ENCODE measurements at regions not wholly inside any gene's neighbourhood (a gene's known extent, or its start where the extent isn't known, plus 50 kb on each side); places are given as distances from the start of the nearest gene placed in this dataset.
"Not testable (repeated sequence)": the region's sequence is repeated elsewhere in the genome, so short reads cannot be mapped to it uniquely, and the experiment has no call there.

GRCh38 chr16:33771211-33771610 is 311.8 kb downstream of the TP53TG3F start:
- H3K27me3 ChIP-seq (ENCODE audit: control insufficient read depth, insufficient read depth); H3K4me1 ChIP-seq (ENCODE audit: control insufficient read depth, insufficient read depth, low read length); H3K27ac ChIP-seq (ENCODE audit: low read length); intact Hi-C loops (cut with DNase I); ATAC-seq; H3K4me3 ChIP-seq (ENCODE audit: low read length); H3K9me3 ChIP-seq (ENCODE audit: control insufficient read depth, low read length): not testable (repeated sequence)
- 62% methylated on average over 20 of the region's 22 CpGs for WGBS
- DNase-seq, result peak in 2 of 3 donors; percentile 9 to 23

- H3K27ac ChIP-seq (ENCODE audit: low read length); H3K27me3 ChIP-seq (ENCODE audit: control insufficient read depth, insufficient read depth); H3K9me3 ChIP-seq (ENCODE audit: control insufficient read depth, low read length); DNase-seq; ATAC-seq; H3K4me3 ChIP-seq (ENCODE audit: low read length); intact Hi-C loops (cut with DNase I); H3K4me1 ChIP-seq (ENCODE audit: control insufficient read depth, insufficient read depth, low read length): not testable (repeated sequence)
- WGBS, result 66% methylated on average over 2 of the region's 2 CpGs
Observed at GRCh38 chr16:33773966-33774365, 314.6 kb downstream of the TP53TG3F start.

GRCh38 chr16:33774724-33775123 is 315.3 kb downstream of the TP53TG3F start:
- H3K27me3 ChIP-seq (ENCODE audit: control insufficient read depth, insufficient read depth); H3K27ac ChIP-seq (ENCODE audit: low read length); H3K4me1 ChIP-seq (ENCODE audit: control insufficient read depth, insufficient read depth, low read length); H3K9me3 ChIP-seq (ENCODE audit: control insufficient read depth, low read length); intact Hi-C loops (cut with DNase I); H3K4me3 ChIP-seq (ENCODE audit: low read length); ATAC-seq; DNase-seq: not testable (repeated sequence)
- 53% methylated on average over 1 of the region's 1 CpG for WGBS

DNA sequence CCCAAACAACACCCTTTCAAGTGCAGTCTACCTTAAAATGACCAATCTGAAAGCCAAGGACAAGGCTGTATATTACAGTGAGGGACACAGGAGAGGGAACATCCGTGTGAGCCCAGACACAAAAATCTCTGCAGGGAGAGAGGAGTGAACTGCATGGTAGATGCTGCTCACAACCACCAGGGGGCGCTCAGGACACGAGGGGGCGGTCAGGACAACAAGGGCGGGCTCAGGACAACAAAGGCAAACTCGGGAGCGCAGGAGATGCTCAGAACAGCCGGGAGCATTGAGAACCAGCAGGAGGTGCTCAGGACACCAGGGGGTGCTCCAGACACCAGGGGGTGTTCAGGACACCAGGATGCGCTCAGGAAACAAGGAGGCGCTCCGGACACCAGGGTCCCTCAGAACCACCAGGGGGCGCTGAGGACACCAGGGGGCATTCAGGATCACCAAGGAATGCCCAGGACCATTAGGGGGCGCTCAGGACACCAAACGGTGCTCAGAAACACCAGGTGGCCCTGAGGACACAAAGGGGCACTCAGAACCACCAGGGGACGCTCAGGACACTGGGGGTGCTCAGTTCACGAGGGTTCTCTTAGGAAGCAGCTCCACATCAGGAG is 357.0 kb downstream of the TP53TG3F start:
- H3K4me3 ChIP-seq (ENCODE audit: low read length); H3K27ac ChIP-seq (ENCODE audit: low read length); DNase-seq; intact Hi-C loops (cut with DNase I); ATAC-seq; H3K27me3 ChIP-seq (ENCODE audit: control insufficient read depth, insufficient read depth); H3K4me1 ChIP-seq (ENCODE audit: control insufficient read depth, insufficient read depth, low read length); H3K9me3 ChIP-seq (ENCODE audit: control insufficient read depth, low read length): not testable (repeated sequence)
- WGBS, result no CpG with 5 or more reads among the region's 16 CpGs

DNA sequence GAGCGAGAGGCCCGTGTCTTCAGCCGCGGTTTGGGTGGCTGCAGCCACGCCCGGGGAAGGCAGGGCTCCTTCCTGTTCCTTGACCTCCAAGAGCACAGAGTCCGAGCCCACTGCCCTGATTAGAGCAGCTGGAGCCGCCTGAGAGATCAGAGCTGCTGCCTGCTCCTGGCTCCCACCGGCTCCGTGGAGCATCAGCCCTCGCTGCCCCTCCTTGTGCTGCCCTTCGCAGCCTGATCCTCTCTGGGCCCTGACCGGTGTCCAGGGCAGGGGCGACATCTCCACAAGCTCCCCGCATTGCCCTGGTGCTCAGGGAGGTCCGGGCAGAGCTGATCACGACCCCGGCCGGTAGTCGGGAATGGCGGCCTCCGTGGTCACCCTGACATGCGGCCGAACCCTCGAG is 365.3 kb downstream of the TP53TG3F start:
- ATAC-seq; H3K27ac ChIP-seq (ENCODE audit: low read length); H3K4me3 ChIP-seq (ENCODE audit: low read length); H3K27me3 ChIP-seq (ENCODE audit: control insufficient read depth, insufficient read depth); H3K9me3 ChIP-seq (ENCODE audit: control insufficient read depth, low read length); intact Hi-C loops (cut with DNase I); H3K4me1 ChIP-seq (ENCODE audit: control insufficient read depth, insufficient read depth, low read length): not testable (repeated sequence)
- WGBS, result 80% methylated on average over 13 of the region's 25 CpGs
- peak in 1 of 3 donors; percentile 4 for DNase-seq

DNA sequence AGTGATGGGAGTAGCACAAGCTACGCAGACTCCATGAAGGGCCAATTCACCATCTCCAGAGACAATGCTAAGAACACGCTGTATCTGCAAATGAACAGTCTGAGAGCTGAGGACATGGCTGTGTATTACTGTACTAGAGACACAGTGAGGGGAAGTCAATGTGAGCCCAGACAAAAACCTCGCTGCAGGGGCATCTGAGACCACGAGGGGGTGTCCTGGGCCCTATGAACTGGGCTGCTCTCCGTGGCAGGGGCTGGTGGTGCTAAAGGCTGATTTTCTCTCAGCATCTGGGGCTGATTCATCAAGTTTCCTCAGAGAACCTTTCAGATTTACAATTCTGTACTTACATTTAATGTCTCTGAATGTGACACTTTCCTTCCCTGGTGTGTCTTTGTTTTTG is 368.1 kb downstream of the TP53TG3F start:
- H3K4me3 ChIP-seq (ENCODE audit: low read length); intact Hi-C loops (cut with DNase I); ATAC-seq; DNase-seq; H3K4me1 ChIP-seq (ENCODE audit: control insufficient read depth, insufficient read depth, low read length); H3K9me3 ChIP-seq (ENCODE audit: control insufficient read depth, low read length); H3K27ac ChIP-seq (ENCODE audit: low read length); H3K27me3 ChIP-seq (ENCODE audit: control insufficient read depth, insufficient read depth): not testable (repeated sequence)
- 62% methylated on average over 2 of the region's 5 CpGs for WGBS

GRCh38 chr16:33839157-33839556 is 379.7 kb downstream of the TP53TG3F start:
- H3K27ac ChIP-seq (ENCODE audit: low read length); DNase-seq; H3K9me3 ChIP-seq (ENCODE audit: control insufficient read depth, low read length); intact Hi-C loops (cut with DNase I); H3K27me3 ChIP-seq (ENCODE audit: control insufficient read depth, insufficient read depth); ATAC-seq; H3K4me1 ChIP-seq (ENCODE audit: control insufficient read depth, insufficient read depth, low read length); H3K4me3 ChIP-seq (ENCODE audit: low read length): not testable (repeated sequence)
- WGBS, result no CpG with 5 or more reads among the region's 3 CpGs

GRCh38 chr16:33844533-33844932 is 385.1 kb downstream of the TP53TG3F start:
- peak in 2 of 3 donors; percentile 13 to 54 for DNase-seq
- H3K4me3 ChIP-seq (ENCODE audit: low read length); H3K9me3 ChIP-seq (ENCODE audit: control insufficient read depth, low read length); ATAC-seq; H3K4me1 ChIP-seq (ENCODE audit: control insufficient read depth, insufficient read depth, low read length); H3K27me3 ChIP-seq (ENCODE audit: control insufficient read depth, insufficient read depth); H3K27ac ChIP-seq (ENCODE audit: low read length); intact Hi-C loops (cut with DNase I): not testable (repeated sequence)
- 33% methylated on average over 8 of the region's 10 CpGs for WGBS
